G401 (cell line): ENCODE measurements at regions not wholly inside any gene's neighbourhood (a gene's known extent, or its start where the extent isn't known, plus 50 kb on each side); places are given as distances from the start of the nearest gene placed in this dataset.

Source experiments
- DNase-seq: peaks from one replicate; pipeline ENCODE4 v3.0.0-alpha.2; 2015; ENCODE audit warnings: low spot score
- in situ Hi-C: cut with HindIII; loops from 2 replicates; pipeline ENCODE4 v1.10.0; 2016; ENCODE audit warnings: low sequenced_read_pairs, mixed read lengths

- in situ Hi-C loops: no loop called here
Measured at GRCh38 chr18:32548688-32549087, 78.0 kb upstream of the GAREM1 start.

GRCh38 chr18:32545631-32546030 is 74.9 kb upstream of the GAREM1 start:
- DNase-seq: no peak
- in situ Hi-C loops: no loop called here

More at GRCh38 chr18:32548688-32549087, 78.0 kb upstream of the GAREM1 start:
- no peak for DNase-seq

GRCh38 chr18:32544088-32544487 is 73.4 kb upstream of the GAREM1 start:
- in situ Hi-C loops: no loop called here
- no peak for DNase-seq

DNA sequence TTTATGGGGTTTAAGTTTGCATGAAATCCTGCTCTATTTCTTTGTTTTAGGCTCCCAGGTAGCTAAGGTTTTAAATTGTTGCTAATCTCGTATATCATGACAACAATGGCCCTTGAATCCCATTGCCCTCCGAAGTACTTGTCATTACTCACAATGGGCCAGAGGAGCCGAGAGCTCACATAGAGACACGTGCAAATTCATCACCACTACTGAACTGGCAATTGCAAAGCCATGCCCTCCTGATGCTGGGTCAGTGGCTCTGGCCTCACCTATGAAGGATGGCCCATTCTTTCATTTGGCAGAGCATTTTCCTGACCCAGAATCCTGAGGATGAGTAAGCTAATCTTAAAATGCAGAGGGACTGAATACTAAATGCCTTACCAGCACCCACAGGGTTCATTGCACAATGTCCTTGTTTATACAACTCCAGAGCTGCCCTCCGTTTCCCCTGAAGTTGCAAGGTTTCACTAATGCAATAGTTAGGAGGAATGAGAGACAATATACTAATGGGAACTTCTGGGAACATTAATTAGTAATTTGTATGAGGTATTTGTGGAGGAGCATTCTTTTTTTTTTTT is 71.6 kb upstream of the GAREM1 start:
- in situ Hi-C loops: no loop called here
- DNase-seq: no peak

DNA sequence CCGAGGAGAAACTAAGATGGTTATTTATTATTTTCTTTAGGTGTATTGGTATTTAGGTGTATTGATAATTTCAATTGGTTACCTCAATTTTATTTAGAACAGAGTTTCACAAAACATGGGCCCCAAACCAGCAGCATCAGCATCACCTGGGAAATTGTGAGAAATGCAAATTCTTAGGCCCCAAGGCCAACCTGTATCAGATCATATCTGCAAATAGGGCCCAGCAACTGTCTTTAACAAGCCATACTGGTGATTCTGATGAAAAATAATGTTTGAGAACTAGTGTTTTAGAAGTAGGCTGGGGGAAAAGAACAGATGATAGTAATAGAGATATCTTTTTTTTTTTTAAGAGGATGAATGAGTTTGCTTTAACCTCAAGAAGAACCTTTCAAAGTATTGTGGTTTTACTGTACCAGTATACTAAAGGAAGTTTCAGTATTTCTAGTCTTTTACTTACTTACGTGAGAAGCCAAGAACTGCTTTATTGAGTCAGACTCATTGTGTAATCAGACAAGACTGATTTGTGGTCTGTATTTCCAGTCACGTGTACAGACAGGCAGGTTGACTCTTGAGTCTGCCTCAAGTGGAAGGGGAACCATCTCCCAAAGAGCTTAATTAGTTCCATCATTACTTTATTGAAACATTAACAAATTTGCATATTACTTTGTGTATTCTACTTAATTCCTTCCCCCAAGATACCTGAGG is 60.4 kb upstream of the GAREM1 start:
- DNase-seq: no peak
- in situ Hi-C loops: no loop called here

DNA sequence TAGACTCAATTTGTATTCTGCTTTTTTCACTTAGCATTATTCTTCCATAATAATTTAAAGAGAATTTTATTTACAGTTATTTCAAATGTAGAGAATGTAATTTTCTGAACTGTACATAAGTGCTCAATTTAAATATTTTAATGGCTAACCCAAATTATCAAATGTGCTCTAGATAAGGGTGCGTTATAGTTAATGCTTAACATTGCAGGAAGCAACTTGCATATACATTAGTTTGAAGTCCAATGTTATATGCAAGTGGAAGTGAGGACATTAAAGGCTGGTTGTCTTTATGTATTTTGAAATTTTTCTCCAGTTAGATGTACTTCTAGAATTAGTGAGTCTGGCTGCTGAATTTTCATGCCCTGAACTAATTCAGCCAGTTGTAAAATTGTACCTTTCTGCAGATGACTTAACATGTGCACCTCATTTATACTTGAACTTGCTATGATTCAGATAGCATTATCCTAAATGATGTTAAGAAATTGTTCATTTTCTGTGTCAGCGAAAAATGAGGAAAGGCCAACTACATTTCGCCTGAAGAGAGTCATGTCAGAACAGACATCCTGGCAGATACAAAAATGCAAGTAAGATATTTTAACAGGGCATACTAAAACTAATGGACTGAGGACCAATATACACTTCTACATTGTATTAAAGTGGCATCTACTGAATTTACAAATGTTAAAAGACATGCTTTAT is 59.2 kb upstream of the GAREM1 start:
- in situ Hi-C loops: no loop called here
- DNase-seq: no peak

DNA sequence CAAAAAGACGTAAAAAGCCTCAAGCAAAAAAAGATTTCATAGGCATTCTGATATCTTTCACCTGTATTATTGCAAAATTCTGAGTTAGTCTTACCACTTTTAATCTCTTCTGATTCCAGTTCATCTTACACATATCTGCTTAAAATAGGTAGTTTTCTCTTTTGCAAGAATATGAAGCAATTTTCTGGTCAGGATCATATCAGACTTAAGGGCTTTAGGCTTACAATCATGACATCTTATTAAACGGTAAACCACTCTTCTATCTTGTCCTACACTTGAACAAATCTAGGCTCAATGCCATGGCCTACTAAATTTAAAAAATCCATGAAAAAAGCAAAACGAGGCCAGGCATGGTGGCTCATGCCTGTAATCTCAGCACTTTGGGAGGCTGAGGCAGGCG is 50.1 kb upstream of the GAREM1 start:
- in situ Hi-C loops: no loop called here
- no peak for DNase-seq
